IPS DF 6.9 (cell line): ENCODE measurements at regions not wholly inside any gene's neighbourhood (a gene's known extent, or its start where the extent isn't known, plus 50 kb on each side); places are given as distances from the start of the nearest gene placed in this dataset.
"Not testable (repeated sequence)": the region's sequence is repeated elsewhere in the genome, so short reads cannot be mapped to it uniquely, and the experiment has no call there.

ENCODE experiments used
- DNase-seq: peaks from one replicate; pipeline ENCODE4 v3.0.0-alpha.2; 2013; ENCODE audit warnings: low read depth, low spot score
- H3K27ac ChIP-seq: one replicate; pipeline ENCODE4 v1.5.1; 2013; ENCODE audit warnings: low read length, control low read depth
- H3K27me3 ChIP-seq: 2 replicates; pipeline ENCODE4 v1.6.1; 2013; ENCODE audit warnings: mild to moderate bottlenecking, low read length; ENCODE audit not compliant: control insufficient read depth, insufficient read depth
- H3K36me3 ChIP-seq: 2 replicates; pipeline ENCODE4 v1.6.1; 2013; ENCODE audit warnings: low read length; ENCODE audit not compliant: control insufficient read depth, insufficient read depth
- H3K4me1 ChIP-seq: 2 replicates; pipeline ENCODE4 v1.6.1; 2013; ENCODE audit warnings: low read length; ENCODE audit not compliant: control insufficient read depth, insufficient read depth
- H3K4me3 ChIP-seq: 2 replicates; pipeline ENCODE4 v1.5.1; 2013; ENCODE audit warnings: mild to moderate bottlenecking, low read length
- H3K9me3 ChIP-seq: 2 replicates; pipeline ENCODE4 v1.6.1; 2013; ENCODE audit warnings: low read length, inconsistent platforms; ENCODE audit not compliant: control insufficient read depth, insufficient read depth
- WGBS: extraction: QIAGEN DNeasy Blood & Tissue Kit; methylation state at CpG from one replicate; pipeline ENCODE4 v1.1.7; 2013; ENCODE audit warnings: mixed read lengths, missing lambda C conversion rate; ENCODE audit not compliant: insufficient read length, insufficient coverage; 5-methylcytosine and 5-hydroxymethylcytosine counted together

GRCh38 chr14:27908484-27908883 lies 858.1 kb upstream of the FOXG1 start:
- not testable (repeated sequence) for H3K36me3 ChIP-seq, DNase-seq, H3K27me3 ChIP-seq, H3K9me3 ChIP-seq, H3K4me1 ChIP-seq, H3K27ac ChIP-seq, H3K4me3 ChIP-seq
- no CpG with 5 or more reads among the region's 1 CpG for WGBS

- Histone ChIP-seq H3K36me3 (no peaks in the 10 kb centered on the region), H3K4me3 (no peak overlapping the region), H3K9me3 (no peaks in the 10 kb centered on the region), H3K27me3 (no peaks in the 10 kb centered on the region), H3K27ac (no peak overlapping the region), H3K4me1 (no peaks in the 10 kb centered on the region)
- no peak for DNase-seq
- WGBS: no CpG with 5 or more reads among the region's 3 CpGs
Measured at GRCh38 chr14:27916326-27916725, 850.3 kb upstream of the FOXG1 start.

GRCh38 chr14:27917896-27918295 lies 848.7 kb upstream of the FOXG1 start:
- H3K27me3 ChIP-seq: no peaks in the 10 kb centered on the region
- no peaks in the 10 kb centered on the region for H3K36me3 ChIP-seq
- no peak for DNase-seq
- no CpG with 5 or more reads among the region's 3 CpGs for WGBS
- no peak overlapping the region for H3K4me3 ChIP-seq
- no peak overlapping the region for H3K27ac ChIP-seq
- H3K9me3 ChIP-seq: no peaks in the 10 kb centered on the region
- no peaks in the 10 kb centered on the region for H3K4me1 ChIP-seq

- Histone ChIP-seq H3K36me3 (no peaks in the 10 kb centered on the region), H3K27ac (no peak overlapping the region), H3K27me3 (no peaks in the 10 kb centered on the region), H3K4me3 (no peak overlapping the region), H3K4me1 (no peaks in the 10 kb centered on the region), H3K9me3 (no peaks in the 10 kb centered on the region)
- no peak for DNase-seq
Measured at GRCh38 chr14:27927519-27927918, 839.1 kb upstream of the FOXG1 start.

- Histone ChIP-seq H3K4me3 (no peak overlapping the region), H3K27ac (no peak overlapping the region), H3K27me3 (no peaks in the 10 kb centered on the region), H3K4me1 (no peaks in the 10 kb centered on the region), H3K36me3 (no peaks in the 10 kb centered on the region), H3K9me3 (no peaks in the 10 kb centered on the region)
- WGBS: no CpG with 5 or more reads among the region's 1 CpG
- no peak for DNase-seq
Measured at GRCh38 chr14:27929797-27930347, 836.7 kb upstream of the FOXG1 start.

- Histone ChIP-seq H3K27me3 (no peaks in the 10 kb centered on the region), H3K4me1 (no peaks in the 10 kb centered on the region), H3K36me3 (no peaks in the 10 kb centered on the region), H3K27ac (no peak overlapping the region), H3K9me3 (no peaks in the 10 kb centered on the region), H3K4me3 (no peak overlapping the region)
- DNase-seq: no peak
- no CpG with 5 or more reads among the region's 1 CpG for WGBS
Measured at GRCh38 chr14:27938392-27938791, 828.2 kb upstream of the FOXG1 start.

- no CpG with 5 or more reads among the region's 4 CpGs for WGBS
- DNase-seq: no peak
- Histone ChIP-seq H3K36me3 (no peaks in the 10 kb centered on the region), H3K9me3 (no peaks in the 10 kb centered on the region), H3K27me3 (no peaks in the 10 kb centered on the region), H3K27ac (no peak overlapping the region), H3K4me3 (no peak overlapping the region), H3K4me1 (no peaks in the 10 kb centered on the region)
Measured at GRCh38 chr14:27945512-27945911, 821.1 kb upstream of the FOXG1 start.

GRCh38 chr14:27958757-27959156 lies 807.8 kb upstream of the FOXG1 start:
- no peak overlapping the region for H3K27ac ChIP-seq
- H3K36me3 ChIP-seq: no peaks in the 10 kb centered on the region
- H3K4me3 ChIP-seq: no peak overlapping the region
- DNase-seq: no peak
- WGBS: no CpG with 5 or more reads among the region's 2 CpGs
- no peaks in the 10 kb centered on the region for H3K9me3 ChIP-seq
- H3K27me3 ChIP-seq: no peaks in the 10 kb centered on the region
- H3K4me1 ChIP-seq: no peaks in the 10 kb centered on the region

GRCh38 chr14:27995691-27996090 lies 770.9 kb upstream of the FOXG1 start:
- Histone ChIP-seq H3K27me3 (no peaks in the 10 kb centered on the region), H3K4me1 (0 out of 2 replicates have a peak, but pooled peaks cover 2% of the 10 kb centered on the region), H3K4me3 (no peak overlapping the region), H3K36me3 (no peaks in the 10 kb centered on the region), H3K27ac (no peak overlapping the region), H3K9me3 (no peaks in the 10 kb centered on the region)
- no CpG with 5 or more reads among the region's 5 CpGs for WGBS
- DNase-seq: no peak

- no CpG with 5 or more reads among the region's 5 CpGs for WGBS
- DNase-seq: no peak
- no peak overlapping the region for H3K27ac ChIP-seq
Measured at GRCh38 chr14:28001002-28001401, 765.6 kb upstream of the FOXG1 start.

GRCh38 chr14:28012629-28013415 lies 753.8 kb upstream of the FOXG1 start:
- Histone ChIP-seq H3K27me3 (no peaks in the 10 kb centered on the region), H3K4me1 (no peaks in the 10 kb centered on the region), H3K9me3 (no peaks in the 10 kb centered on the region), H3K4me3 (no peak overlapping the region), H3K27ac (no peak overlapping the region), H3K36me3 (no peaks in the 10 kb centered on the region)
- WGBS: no CpG with 5 or more reads among the region's 6 CpGs
- DNase-seq: no peak

More at GRCh38 chr14:28001002-28001401, 765.6 kb upstream of the FOXG1 start:
- no peaks in the 10 kb centered on the region for H3K4me1 ChIP-seq
- H3K9me3 ChIP-seq: no peaks in the 10 kb centered on the region
- H3K36me3 ChIP-seq: no peaks in the 10 kb centered on the region
- no peaks in the 10 kb centered on the region for H3K27me3 ChIP-seq
- no peak overlapping the region for H3K4me3 ChIP-seq
